BLaER1 treated with 17β-estradiol and CSF1 and Interleukin-3, amounts not matched to agents 10 nM and 100 nM (cell line): ENCODE measurements at regions not wholly inside any gene's neighbourhood (a gene's known extent, or its start where the extent isn't known, plus 50 kb on each side); places are given as distances from the start of the nearest gene placed in this dataset.

Source experiments
- H3K27ac ChIP-seq, 11 experiments: shearing (Covaris generic); formaldehyde crosslinking; 2 replicates each; pipeline ENCODE4 v1.8.1; 2022
- H3K27me3 ChIP-seq, 11 experiments: shearing (Covaris generic); formaldehyde crosslinking; 2 replicates each; pipeline ENCODE4 v1.8.1; 2022
- H3K36me3 ChIP-seq, 11 experiments: shearing (Covaris generic); formaldehyde crosslinking; 2 replicates each; pipeline ENCODE4 v1.8.1; 2022
- H3K4me1 ChIP-seq, 10 experiments: shearing (Covaris generic); formaldehyde crosslinking; 2 replicates each; pipeline ENCODE4 v1.8.1; 2022
- H3K4me2 ChIP-seq, 11 experiments: shearing (Covaris generic); formaldehyde crosslinking; 2 replicates each; pipeline ENCODE4 v1.8.1; 2022
- H3K4me3 ChIP-seq, 10 experiments: shearing (Covaris generic); formaldehyde crosslinking; 2 replicates each; pipeline ENCODE4 v1.8.1; 2022
- H3K9ac ChIP-seq, 11 experiments: shearing (Covaris generic); formaldehyde crosslinking; 2 replicates each; pipeline ENCODE4 v1.8.1; 2022
- H3K9me3 ChIP-seq, 11 experiments: shearing (Covaris generic); formaldehyde crosslinking; replicated peaks in 1 of 11; 2 replicates each; pipeline ENCODE4 v1.8.1; 2022
- H4K20me1 ChIP-seq, 11 experiments: shearing (Covaris generic); formaldehyde crosslinking; 2 replicates each; pipeline ENCODE4 v1.8.1; 2022
- Cebpa-rat ChIP-seq, 11 experiments: shearing (Covaris generic); IDR thresholded peaks; 2 replicates each; pipeline ENCODE4 v1.8.1; 2022

DNA sequence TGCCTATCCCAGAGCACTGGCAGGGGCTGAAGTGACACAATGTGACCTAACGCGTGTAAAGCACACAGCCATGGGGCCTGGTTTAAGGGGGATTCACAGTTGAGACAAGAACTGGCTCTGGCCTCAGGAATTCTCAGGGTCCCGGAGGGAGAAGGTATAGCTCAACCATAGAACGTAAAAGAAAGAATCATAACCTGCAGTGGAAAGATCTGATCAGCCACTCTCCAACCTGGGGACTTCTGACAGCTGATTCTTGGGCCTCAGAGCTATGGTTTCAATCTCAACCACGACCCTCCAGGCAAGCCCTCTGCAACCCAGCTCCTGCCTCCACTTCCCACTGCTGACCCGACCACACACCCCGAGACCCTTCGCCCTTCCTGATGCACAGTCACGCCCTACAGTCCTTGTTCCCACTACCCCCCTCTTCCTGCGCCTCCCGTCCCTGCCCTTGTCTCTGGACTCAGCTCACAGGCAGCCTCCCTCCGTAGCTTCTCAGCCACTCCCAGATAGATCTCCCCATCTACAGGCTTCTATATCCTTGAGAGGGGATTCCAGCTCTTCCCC is 245.2 kb downstream of the BUB3 start:
- no peaks in the 10 kb centered on the region for H4K20me1 ChIP-seq
- H3K36me3 ChIP-seq, result peaks cover 0 to 15% (median 6%) of the 10 kb centered on the region in 11 experiments; a peak in 8 of 22 replicates
- peaks cover 19 to 36% (median 28%) of the 10 kb centered on the region in 11 experiments for H3K9me3 ChIP-seq
- H3K4me1 ChIP-seq, result peaks cover 41 to 72% (median 65%) of the 10 kb centered on the region in 10 experiments
- peak overlapping the region in 9 of 11 experiments; percentile 37 to 74 (median 50); a peak in 16 of 22 replicates for H3K4me2 ChIP-seq
- TF ChIP-seq Cebpa-rat (IDR thresholded peaks at IDR 0.05), result no peak
- H3K4me3 ChIP-seq, result no peak overlapping the region
- H3K27me3 ChIP-seq, result no peaks in the 10 kb centered on the region
- H3K9ac ChIP-seq, result peak overlapping the region in 1 of 11 experiments; percentile 2; a peak in 2 of 22 replicates
- H3K27ac ChIP-seq, result peak overlapping the region in 7 of 11 experiments; percentile 46 to 75 (median 53); a peak in 13 of 22 replicates

DNA sequence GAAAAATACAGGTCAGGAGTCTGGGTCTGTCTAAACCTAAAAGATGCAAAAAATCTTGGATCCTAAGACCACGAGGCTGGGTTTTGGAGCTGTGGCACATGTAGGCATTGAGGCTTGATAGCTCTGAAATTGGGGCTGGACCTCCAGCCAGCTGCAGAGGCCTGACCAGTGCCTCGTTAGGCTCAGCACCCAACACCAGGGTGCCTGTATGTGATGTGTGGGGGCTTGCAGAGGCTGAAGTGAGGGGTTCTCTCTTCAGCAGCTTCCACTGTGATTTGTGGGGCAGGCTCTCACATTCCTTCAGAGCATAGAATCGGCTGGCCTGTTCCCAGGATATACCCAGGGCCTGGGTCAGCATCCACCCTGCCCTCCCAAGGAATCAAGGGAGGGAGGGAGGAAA is 247.8 kb downstream of the BUB3 start:
- H3K9ac ChIP-seq, result peak overlapping the region in 9 of 11 experiments; percentile 9 to 52 (median 35); a peak in 14 of 22 replicates
- TF ChIP-seq Cebpa-rat (IDR thresholded peaks at IDR 0.05), result no peak
- no peak overlapping the region for H3K4me3 ChIP-seq
- peak overlapping the region in 9 of 11 experiments; percentile 47 to 77 (median 66); a peak in 19 of 22 replicates for H3K27ac ChIP-seq
- H3K4me1 ChIP-seq, result peaks cover 41 to 67% (median 63%) of the 10 kb centered on the region in 10 experiments
- peaks cover 0 to 7% (median 0%) of the 10 kb centered on the region in 11 experiments; a peak in 1 of 22 replicates for H3K36me3 ChIP-seq
- H3K9me3 ChIP-seq, result peaks cover 20 to 32% (median 28%) of the 10 kb centered on the region in 11 experiments
- H3K27me3 ChIP-seq, result no peaks in the 10 kb centered on the region
- peak overlapping the region; percentile 58 to 75 (median 69) for H3K4me2 ChIP-seq
- H4K20me1 ChIP-seq, result no peaks in the 10 kb centered on the region

DNA sequence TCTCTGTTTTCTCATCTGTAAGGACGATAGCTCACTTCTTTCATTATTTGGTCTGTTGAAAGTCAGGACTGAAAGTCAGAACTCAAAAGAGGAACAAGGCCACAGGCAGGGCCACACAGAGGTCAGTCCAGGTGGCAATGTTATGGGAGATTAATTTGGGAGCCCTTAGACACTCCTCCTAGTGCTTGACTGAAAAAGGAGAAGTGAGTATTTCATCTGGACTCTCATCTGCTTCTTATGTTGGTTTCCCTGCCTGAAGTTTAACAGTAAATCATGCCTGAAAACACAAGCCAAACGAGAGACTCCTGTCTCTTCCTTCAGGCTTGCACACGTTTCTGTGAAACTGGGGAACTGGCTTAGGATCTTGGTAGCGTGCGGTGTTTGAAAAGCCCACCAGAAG is 248.5 kb downstream of the BUB3 start:
- TF ChIP-seq Cebpa-rat (IDR thresholded peaks at IDR 0.05), result no peak
- peak overlapping the region; percentile 58 to 75 (median 69) for H3K4me2 ChIP-seq
- peak overlapping the region in 9 of 11 experiments; percentile 9 to 52 (median 38); a peak in 11 of 22 replicates for H3K9ac ChIP-seq
- no peak overlapping the region for H3K4me3 ChIP-seq
- no peaks in the 10 kb centered on the region for H4K20me1 ChIP-seq
- no peaks in the 10 kb centered on the region for H3K27me3 ChIP-seq
- peaks cover 40 to 61% (median 57%) of the 10 kb centered on the region in 10 experiments for H3K4me1 ChIP-seq
- H3K9me3 ChIP-seq, result peaks cover 20 to 31% (median 28%) of the 10 kb centered on the region in 11 experiments
- H3K27ac ChIP-seq, result peak overlapping the region in 9 of 11 experiments; percentile 47 to 77 (median 66); a peak in 19 of 22 replicates
- H3K36me3 ChIP-seq, result peaks cover 0 to 7% (median 0%) of the 10 kb centered on the region in 11 experiments; a peak in 1 of 22 replicates

DNA sequence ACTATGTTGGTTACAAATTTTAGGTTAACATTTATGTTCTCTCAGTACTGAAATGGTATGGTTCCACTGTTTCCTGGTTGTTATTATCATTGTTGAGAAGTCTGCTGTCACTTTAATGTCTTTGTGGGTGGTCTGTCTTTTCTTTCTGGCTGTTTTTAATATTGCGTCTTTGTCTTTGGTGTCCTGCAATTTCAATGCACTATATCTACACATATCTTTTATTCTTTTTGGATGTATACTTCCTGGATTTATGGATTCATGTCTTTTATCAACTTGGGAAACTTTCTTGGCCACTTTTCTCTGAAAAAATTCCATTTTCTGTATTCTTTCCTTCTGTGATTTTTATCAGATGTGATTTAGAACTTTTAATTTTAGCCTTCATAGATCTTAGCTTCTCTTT is 250.2 kb downstream of the BUB3 start:
- no peak overlapping the region for H3K27ac ChIP-seq
- H3K9ac ChIP-seq, result no peak overlapping the region
- no peak overlapping the region for H3K4me3 ChIP-seq
- H3K27me3 ChIP-seq, result no peaks in the 10 kb centered on the region
- H3K4me1 ChIP-seq, result peaks cover 23 to 44% (median 40%) of the 10 kb centered on the region in 10 experiments
- no peak for TF ChIP-seq Cebpa-rat (IDR thresholded peaks at IDR 0.05)
- H3K9me3 ChIP-seq, result peaks cover 20 to 31% (median 28%) of the 10 kb centered on the region in 11 experiments
- H4K20me1 ChIP-seq, result no peaks in the 10 kb centered on the region
- H3K36me3 ChIP-seq, result peaks cover 0 to 7% (median 0%) of the 10 kb centered on the region in 11 experiments; a peak in 1 of 22 replicates
- no peak overlapping the region for H3K4me2 ChIP-seq

DNA sequence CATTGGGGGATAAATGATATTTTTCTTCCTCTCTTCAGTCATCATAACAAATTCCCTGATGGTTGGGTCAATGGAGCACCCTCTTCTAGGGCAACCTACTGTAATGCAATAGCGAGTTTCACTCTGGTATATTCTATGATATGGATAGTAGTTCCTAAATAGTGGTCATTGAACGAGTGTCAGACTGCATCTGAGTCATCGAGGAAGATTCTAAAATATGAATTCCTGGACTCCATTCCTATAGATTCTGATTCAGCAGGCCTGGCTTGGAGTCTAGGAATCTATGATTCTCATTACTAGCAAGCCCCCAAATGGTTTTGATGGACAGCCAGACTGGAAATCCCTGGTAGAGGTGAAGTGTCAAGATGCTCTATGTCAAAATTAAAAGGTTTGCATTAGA is 254.5 kb downstream of the BUB3 start:
- Histone ChIP-seq H3K4me1 (peaks cover 0 to under 1% (median under 1%) of the 10 kb centered on the region in 10 experiments; a peak in 4 of 20 replicates), H3K36me3 (peaks cover 0 to 7% (median 0%) of the 10 kb centered on the region in 11 experiments; a peak in 1 of 22 replicates), H3K9ac (no peak overlapping the region), H3K27ac (no peak overlapping the region), H3K4me3 (no peak overlapping the region), H3K9me3 (peaks cover 22 to 37% (median 26%) of the 10 kb centered on the region in 11 experiments), H3K4me2 (no peak overlapping the region), H3K27me3 (no peaks in the 10 kb centered on the region), H4K20me1 (no peaks in the 10 kb centered on the region)
- no peak for TF ChIP-seq Cebpa-rat (IDR thresholded peaks at IDR 0.05)

DNA sequence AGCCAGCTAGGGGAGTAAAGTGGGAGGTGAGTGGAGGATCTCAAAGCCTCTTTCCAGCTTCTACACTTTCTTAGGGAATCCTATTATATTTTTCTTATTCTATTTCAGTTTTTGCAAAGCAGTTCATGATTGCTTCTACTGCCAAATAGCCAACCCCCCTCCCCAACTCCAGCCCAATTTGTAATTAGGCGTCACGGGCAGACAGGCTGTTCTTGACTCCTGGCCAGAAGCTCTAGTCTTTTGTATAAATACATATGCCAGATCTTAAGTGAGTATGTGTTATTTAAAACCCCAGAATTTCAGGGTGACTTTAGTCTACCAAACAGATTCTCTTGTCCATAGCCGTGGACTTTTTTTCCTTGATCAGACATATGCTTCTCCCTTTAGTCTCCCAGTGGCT is 255.2 kb downstream of the BUB3 start:
- H3K9ac ChIP-seq, result no peak overlapping the region
- no peaks in the 10 kb centered on the region for H3K27me3 ChIP-seq
- no peak overlapping the region for H3K27ac ChIP-seq
- H3K4me2 ChIP-seq, result no peak overlapping the region
- peaks cover 15 to 29% (median 20%) of the 10 kb centered on the region in 11 experiments for H3K9me3 ChIP-seq
- H4K20me1 ChIP-seq, result no peaks in the 10 kb centered on the region
- no peak overlapping the region for H3K4me3 ChIP-seq
- H3K4me1 ChIP-seq, result no peaks in the 10 kb centered on the region
- TF ChIP-seq Cebpa-rat (IDR thresholded peaks at IDR 0.05), result no peak
- peaks cover 0 to 7% (median 0%) of the 10 kb centered on the region in 11 experiments; a peak in 1 of 22 replicates for H3K36me3 ChIP-seq

DNA sequence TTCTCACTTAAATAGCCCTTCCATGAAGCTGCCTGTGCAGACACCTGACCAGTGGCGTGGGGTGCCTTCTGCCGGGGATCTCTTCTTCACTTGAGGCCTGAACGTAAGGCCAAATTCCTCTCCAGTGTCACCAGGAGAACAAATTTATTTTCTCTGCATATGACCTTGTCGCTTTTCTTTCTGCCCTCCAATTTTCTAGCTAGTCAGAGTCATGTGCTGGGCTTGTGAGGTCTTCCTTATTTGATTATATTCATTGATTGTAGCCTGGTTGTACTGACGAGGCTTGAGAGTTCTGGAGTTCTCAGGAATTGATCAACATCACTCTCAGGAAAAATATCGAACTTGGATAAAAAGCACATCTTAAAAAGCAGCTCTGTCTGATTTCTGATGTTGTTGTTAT is 255.7 kb downstream of the BUB3 start:
- Histone ChIP-seq H3K9me3 (peaks cover 11 to 25% (median 15%) of the 10 kb centered on the region in 11 experiments), H3K36me3 (peaks cover 0 to 7% (median 0%) of the 10 kb centered on the region in 11 experiments; a peak in 1 of 22 replicates), H3K27ac (no peak overlapping the region), H3K27me3 (no peaks in the 10 kb centered on the region), H4K20me1 (no peaks in the 10 kb centered on the region), H3K4me2 (no peak overlapping the region), H3K9ac (no peak overlapping the region), H3K4me1 (no peaks in the 10 kb centered on the region), H3K4me3 (no peak overlapping the region)
- TF ChIP-seq Cebpa-rat (IDR thresholded peaks at IDR 0.05), result no peak

DNA sequence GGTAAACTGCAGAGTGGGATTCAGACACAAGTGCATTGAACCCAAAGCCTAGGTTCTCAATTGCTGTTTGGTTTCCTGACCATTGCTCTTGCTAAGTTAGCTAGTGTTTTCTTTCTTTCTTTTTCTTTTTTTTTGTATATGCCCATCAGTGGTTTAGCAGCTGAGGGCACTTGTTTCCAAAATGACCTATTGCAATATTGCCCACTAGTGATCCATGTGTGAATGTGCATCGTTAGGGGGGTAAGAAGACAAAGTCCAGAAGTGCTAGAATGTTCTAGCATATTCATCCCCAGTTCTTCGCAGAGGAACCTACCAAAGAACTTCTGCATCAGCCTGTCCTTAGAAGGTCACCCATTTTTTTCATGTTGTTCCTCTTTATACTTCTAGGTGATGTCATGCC is 252.8 kb upstream of the GPR26 start:
- H3K9me3 ChIP-seq, result peaks cover 0 to 10% (median 0%) of the 10 kb centered on the region in 11 experiments; a peak in 3 of 22 replicates
- H3K27ac ChIP-seq, result no peak overlapping the region
- H4K20me1 ChIP-seq, result no peaks in the 10 kb centered on the region
- no peak overlapping the region for H3K9ac ChIP-seq
- H3K4me3 ChIP-seq, result no peak overlapping the region
- H3K4me2 ChIP-seq, result no peak overlapping the region; a peak in 1 of 22 replicates
- TF ChIP-seq Cebpa-rat (IDR thresholded peaks at IDR 0.05), result no peak
- peaks cover 0 to 8% (median 0%) of the 10 kb centered on the region in 10 experiments; a peak in 1 of 20 replicates for H3K4me1 ChIP-seq
- no peaks in the 10 kb centered on the region; a peak in 1 of 22 replicates for H3K36me3 ChIP-seq
- H3K27me3 ChIP-seq, result no peaks in the 10 kb centered on the region

DNA sequence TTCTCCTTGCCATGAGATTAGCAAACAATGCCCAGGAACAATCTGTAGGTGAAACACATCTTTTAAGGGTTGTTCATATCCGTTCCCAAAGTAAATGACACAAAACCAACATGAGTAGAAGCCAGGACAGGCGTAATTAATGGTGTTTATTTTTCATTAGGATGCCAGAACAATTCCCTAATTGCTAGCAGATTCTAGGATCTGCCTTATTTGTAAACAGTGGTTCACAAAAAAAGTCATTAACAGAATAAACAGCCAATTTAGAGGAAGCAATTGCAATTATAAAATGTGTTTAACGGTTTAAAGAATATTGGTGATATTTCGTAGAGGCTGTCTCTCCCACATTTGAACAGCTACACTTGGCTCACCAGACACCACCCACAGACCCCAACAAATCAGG is 250.6 kb upstream of the GPR26 start:
- Histone ChIP-seq H3K36me3 (peaks cover 0 to 4% (median 0%) of the 10 kb centered on the region in 11 experiments; a peak in 3 of 22 replicates), H3K27me3 (no peaks in the 10 kb centered on the region), H4K20me1 (no peaks in the 10 kb centered on the region), H3K4me1 (peaks cover 0 to 8% (median 0%) of the 10 kb centered on the region in 10 experiments; a peak in 1 of 20 replicates), H3K27ac (no peak overlapping the region), H3K9ac (no peak overlapping the region), H3K4me2 (no peak overlapping the region), H3K4me3 (no peak overlapping the region), H3K9me3 (peaks cover 0 to 18% (median 0%) of the 10 kb centered on the region in 11 experiments; a peak in 7 of 22 replicates)
- TF ChIP-seq Cebpa-rat (IDR thresholded peaks at IDR 0.05), result no peak
